Endothelial cell of umbilical vein (primary cell): ENCODE measurements at regions not wholly inside any gene's neighbourhood (a gene's known extent, or its start where the extent isn't known, plus 50 kb on each side); places are given as distances from the start of the nearest gene placed in this dataset.

Experiments
- BruUV-seq: library from RNA; stranded (reverse); fragments of 400-500 nt; replicated peaks from 2 replicates; lab custom pipeline; 2021; lab: Mats Ljungman, UMichigan
- CTCF ChIA-PET: fragments of 300-600, 350-600 bp; sonication (Branson Sonifier 250); formaldehyde crosslinking; loops from one replicate; lab custom pipeline; 2021; ENCODE audit warnings: antibody characterized with exemption, inconsistent platforms; lab: Charles Lee
- POLR2A ChIA-PET: fragments of 300-600, 350-600 bp; sonication (Branson Sonifier 250); formaldehyde crosslinking; loops from one replicate; lab custom pipeline; 2021; ENCODE audit warnings: antibody characterized with exemption, inconsistent platforms; lab: Charles Lee
- DNase-seq: peaks from one replicate; pipeline ENCODE4 v3.0.0-alpha.2; 2011; ENCODE audit warnings: low read depth, low spot score
- FAIRE-seq: peaks from 2 replicates; lab custom pipeline; 2011; peaks lifted over from hg19 to GRCh38; lab: Jason Lieb, UNC
- H2AFZ ChIP-seq: 2 replicates; pipeline ENCODE4 v1.6.0; 2012; ENCODE audit warnings: low read depth, low read length, control low read depth, inconsistent platforms
- H3K27ac ChIP-seq: 2 replicates; pipeline ENCODE4 v1.5.1; 2011; ENCODE audit warnings: low read depth, mild to moderate bottlenecking, control low read depth, low read length, moderate library complexity; ENCODE audit not compliant: insufficient read depth
- H3K27me3 ChIP-seq, 2 experiments: 2 replicates each; pipeline versions ENCODE4 v1.6.0 to v1.6.1; 2011; ENCODE audit warnings: low read length in 2 of 2, mixed read lengths in 1 of 2; ENCODE audit not compliant: control insufficient read depth in 2 of 2, insufficient read depth in 2 of 2
- H3K36me3 ChIP-seq, 2 experiments: 2 replicates in 1 of 2; 3 replicates in 1 of 2; pipeline ENCODE4 v1.5.1; 2011; ENCODE audit warnings: low read length in 2 of 2, mild to moderate bottlenecking in 1 of 2, moderate library complexity in 1 of 2; ENCODE audit not compliant: control insufficient read depth in 2 of 2, insufficient read depth in 2 of 2; ENCODE audit errors: extremely low read depth in 1 of 2
- H3K4me1 ChIP-seq: 3 replicates; pipeline ENCODE4 v1.5.1; 2011; ENCODE audit warnings: mild to moderate bottlenecking, low read length; ENCODE audit not compliant: control insufficient read depth, insufficient read depth; ENCODE audit errors: extremely low read depth
- H3K4me2 ChIP-seq: 2 replicates; pipeline ENCODE4 v1.6.1; 2011; ENCODE audit warnings: low read length, control low read depth, mixed read lengths; ENCODE audit not compliant: insufficient read depth
- H3K4me3 ChIP-seq, 3 experiments: fragments of 200-600 bp in 1 of 3; sonication (generic), shearing (Covaris generic) in 1 of 3; replicated peaks in 1 of 3; 2 replicates each; pipeline ENCODE4 v1.5.1; 2011 to 2016; ENCODE audit warnings: control low read depth in 3 of 3, low read length in 3 of 3, mild to moderate bottlenecking in 2 of 3, inconsistent platforms in 1 of 3, low read depth in 1 of 3, moderate library complexity in 1 of 3; ENCODE audit not compliant: insufficient read depth in 1 of 3
- H3K79me2 ChIP-seq: 2 replicates; pipeline ENCODE4 v1.6.0; 2012; ENCODE audit warnings: low read length, inconsistent platforms; ENCODE audit not compliant: control insufficient read depth, insufficient read depth
- H3K9ac ChIP-seq: replicated peaks from 2 replicates; pipeline ENCODE3; 2011; ENCODE audit warnings: low read length, control low read depth; ENCODE audit not compliant: insufficient read depth; ENCODE audit errors: extremely low read depth
- H3K9me1 ChIP-seq: replicated peaks from 3 replicates; pipeline ENCODE4 v1.6.0; 2011; ENCODE audit warnings: mild to moderate bottlenecking, low read length; ENCODE audit not compliant: control insufficient read depth, insufficient read depth; ENCODE audit errors: extremely low read depth
- H3K9me3 ChIP-seq: replicated peaks from 2 replicates; pipeline ENCODE4 v1.5.1; 2012; ENCODE audit warnings: low read length, inconsistent platforms; ENCODE audit not compliant: control insufficient read depth, insufficient read depth
- H4K20me1 ChIP-seq: replicated peaks from 2 replicates; pipeline ENCODE3; 2011; ENCODE audit warnings: mild to moderate bottlenecking, low read length; ENCODE audit not compliant: control insufficient read depth, insufficient read depth; ENCODE audit errors: extremely low read depth
- EZH2 ChIP-seq: IDR thresholded peaks from 2 replicates; pipeline ENCODE4 v1.6.1; 2012; ENCODE audit warnings: borderline replicate concordance, low read depth, mild to moderate bottlenecking, moderate library complexity, low read length, inconsistent platforms; ENCODE audit not compliant: severe bottlenecking
- FOS ChIP-seq: IDR thresholded peaks from 2 replicates; pipeline ENCODE4 v1.6.1; 2011; ENCODE audit warnings: mild to moderate bottlenecking, low read length, moderate library complexity, borderline replicate concordance; ENCODE audit not compliant: insufficient read depth
- GATA2 ChIP-seq: IDR thresholded peaks from 2 replicates; pipeline ENCODE4 v1.7.0; 2011; ENCODE audit warnings: low read depth, mild to moderate bottlenecking, moderate library complexity, mixed read lengths, low read length; ENCODE audit not compliant: insufficient read length, insufficient read depth
- POLR2A ChIP-seq: IDR thresholded peaks from 2 replicates; pipeline ENCODE4 v1.6.1; 2012; ENCODE audit warnings: low read depth, mild to moderate bottlenecking, control low read depth, low read length
- POLR2AphosphoS5 ChIP-seq: IDR thresholded peaks from 2 replicates; pipeline ENCODE4 v1.6.1; 2012; ENCODE audit warnings: low read depth, mild to moderate bottlenecking, control low read depth, low read length, moderate library complexity; ENCODE audit not compliant: insufficient read depth
- dilution Hi-C: fragments of 300-500 bp; cut with MboI; formaldehyde crosslinking; loops from one replicate; pipeline ENCODE4 v1.15.0; 2019; ENCODE audit warnings: low sequenced_read_pairs; ENCODE audit not compliant: extremely low pct_ligation_motif_present
- intact Hi-C: fragments of 100-400 bp; cut with micrococcal nuclease; formaldehyde crosslinking; loops from one replicate; pipeline ENCODE4 v1.10.0; 2022
- TF ChIP-seq, protein P1 (sequence below), 2 donors: IDR thresholded peaks; 1 replicate in 1 of 2; 2 replicates in 1 of 2; pipeline ENCODE4 v1.5.1; 2011; ENCODE audit warnings: low read length in 2 of 2, mild to moderate bottlenecking in 2 of 2, moderate library complexity in 2 of 2, control low read depth in 1 of 2, inconsistent platforms in 1 of 2, low read depth in 1 of 2; ENCODE audit not compliant: insufficient read depth in 1 of 2; ENCODE audit errors: extremely low read depth in 1 of 2
- TF ChIP-seq, protein P2 (sequence below): IDR thresholded peaks from 2 replicates; pipeline ENCODE4 v1.6.1; 2011; ENCODE audit not compliant: insufficient read depth, insufficient read length

DNA sequence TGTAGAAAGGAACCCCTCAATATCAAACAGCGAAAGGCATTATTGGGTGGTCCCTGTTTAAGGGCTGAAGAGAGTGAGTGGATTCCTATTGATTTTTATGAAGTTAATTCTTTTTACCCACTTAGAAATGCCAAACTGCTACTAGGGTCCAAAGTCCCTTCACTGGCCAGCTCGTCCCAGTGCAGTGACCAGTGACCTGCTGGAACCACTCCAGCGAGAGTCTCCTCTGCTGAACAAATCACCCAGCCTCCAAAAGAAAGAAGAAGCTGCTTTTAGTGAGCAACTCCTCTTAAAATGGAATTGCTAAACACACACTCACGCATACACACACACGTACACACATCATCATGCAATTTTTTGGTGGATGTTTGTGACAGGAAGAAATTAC lies 198.2 kb upstream of the PLEKHG7 start:
- Histone ChIP-seq H4K20me1 (no peaks in the 10 kb centered on the region), H3K4me3 (no peak overlapping the region), H3K27me3 (peaks cover 0 to 5% of the 10 kb centered on the region in 2 experiments), H3K9me1 (no peaks in the 10 kb centered on the region), H3K27ac (no peak overlapping the region), H3K79me2 (no peaks in the 10 kb centered on the region), H3K36me3 (no peaks in the 10 kb centered on the region), H3K4me2 (no peak overlapping the region), H2AFZ (no peak overlapping the region), H3K9ac (no peak overlapping the region), H3K9me3 (no peaks in the 10 kb centered on the region), H3K4me1 (peaks cover 6% of the 10 kb centered on the region)
- intact Hi-C loops = no loop called here
- BruUV-seq = no TSS peak
- TF ChIP-seq POLR2AphosphoS5 (no peak), EZH2 (no peak), FOS (no peak), GATA2 (no peak), POLR2A (no peak)
- TF ChIP-seq, protein P1, sequence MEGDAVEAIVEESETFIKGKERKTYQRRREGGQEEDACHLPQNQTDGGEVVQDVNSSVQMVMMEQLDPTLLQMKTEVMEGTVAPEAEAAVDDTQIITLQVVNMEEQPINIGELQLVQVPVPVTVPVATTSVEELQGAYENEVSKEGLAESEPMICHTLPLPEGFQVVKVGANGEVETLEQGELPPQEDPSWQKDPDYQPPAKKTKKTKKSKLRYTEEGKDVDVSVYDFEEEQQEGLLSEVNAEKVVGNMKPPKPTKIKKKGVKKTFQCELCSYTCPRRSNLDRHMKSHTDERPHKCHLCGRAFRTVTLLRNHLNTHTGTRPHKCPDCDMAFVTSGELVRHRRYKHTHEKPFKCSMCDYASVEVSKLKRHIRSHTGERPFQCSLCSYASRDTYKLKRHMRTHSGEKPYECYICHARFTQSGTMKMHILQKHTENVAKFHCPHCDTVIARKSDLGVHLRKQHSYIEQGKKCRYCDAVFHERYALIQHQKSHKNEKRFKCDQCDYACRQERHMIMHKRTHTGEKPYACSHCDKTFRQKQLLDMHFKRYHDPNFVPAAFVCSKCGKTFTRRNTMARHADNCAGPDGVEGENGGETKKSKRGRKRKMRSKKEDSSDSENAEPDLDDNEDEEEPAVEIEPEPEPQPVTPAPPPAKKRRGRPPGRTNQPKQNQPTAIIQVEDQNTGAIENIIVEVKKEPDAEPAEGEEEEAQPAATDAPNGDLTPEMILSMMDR (IDR thresholded peaks at IDR 0.05; ENCODE audit: extremely low read depth in 1 of 2, insufficient read depth in 1 of 2, low read depth in 1 of 2, low read length in 2 of 2) = no peak
- TF ChIP-seq, protein P2, sequence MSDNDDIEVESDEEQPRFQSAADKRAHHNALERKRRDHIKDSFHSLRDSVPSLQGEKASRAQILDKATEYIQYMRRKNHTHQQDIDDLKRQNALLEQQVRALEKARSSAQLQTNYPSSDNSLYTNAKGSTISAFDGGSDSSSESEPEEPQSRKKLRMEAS = no peak
- DNase-seq (no peak), FAIRE-seq (no peak)
- dilution Hi-C loops = no loop called here
- ChIA-PET CTCF (interaction anchor here (0.7 to 1.8 kb wide), 10 partner anchors 10 to 1123 kb away, joined by 3 to 6 read pairs (median 3); no protein-coding TSS in a partner anchor), POLR2A (interaction anchor here (1.0 to 1.3 kb wide), 2 partner anchors 140 to 359 kb away, joined by 3 to 4 read pairs; partner anchors contain the start of gene BTG1)
